Ovary (tissue), 7 donors: ENCODE measurements at regions not wholly inside any gene's neighbourhood (a gene's known extent, or its start where the extent isn't known, plus 50 kb on each side); places are given as distances from the start of the nearest gene placed in this dataset.
"Not testable (repeated sequence)": the region's sequence is repeated elsewhere in the genome, so short reads cannot be mapped to it uniquely, and the experiment has no call there.

Source experiments
- DNase-seq, 5 donors: peaks; one replicate each; pipeline ENCODE4 v3.0.0-alpha.2; 2019 to 2020
- H3K27ac ChIP-seq, 2 donors: fragments of 200-600 bp; one replicate each; pipeline versions ENCODE4 v1.5.1 to v1.8.0; 2019 to 2022
- H3K27me3 ChIP-seq: fragments of 200-600 bp; one replicate; pipeline ENCODE4 v1.8.0; 2022
- H3K36me3 ChIP-seq: fragments of 200-600 bp; sonication (generic); one replicate; pipeline ENCODE4 v1.5.1; 2019
- H3K4me1 ChIP-seq: one replicate; pipeline ENCODE4 v1.8.1; 2013; ENCODE audit warnings: mild to moderate bottlenecking, moderate library complexity; ENCODE audit not compliant: insufficient read depth
- H3K4me3 ChIP-seq: fragments of 200-600 bp; sonication (generic); one replicate; pipeline ENCODE4 v1.5.1; 2017
- H3K9me3 ChIP-seq, 2 donors: fragments of 200-600 bp in 1 of 2; sonication (generic) in 1 of 2; one replicate each; pipeline versions ENCODE4 v1.5.1 to v1.8.1; 2013 to 2019; ENCODE audit warnings: mild to moderate bottlenecking in 1 of 2, moderate library complexity in 1 of 2
- EP300 ChIP-seq: sonication (generic); formaldehyde crosslinking; IDR thresholded peaks from one replicate; pipeline ENCODE4 v1.6.1; 2017; ENCODE audit warnings: antibody characterized with exemption
- POLR2A ChIP-seq: fragments of 450-650 bp; IDR thresholded peaks from one replicate; pipeline ENCODE4 v1.6.1; 2017; ENCODE audit warnings: antibody characterized with exemption, mild to moderate bottlenecking, moderate library complexity
- WGBS, 3 donors: extraction: QIAGEN DNeasy Blood & Tissue Kit in 1 of 3; methylation state at CpG; one replicate each; pipeline versions ENCODE4 v1.1.5 to v1.1.7; 2013 to 2017; 5-methylcytosine and 5-hydroxymethylcytosine counted together
- intact Hi-C, 4 donors: fragments of 100-400 bp; cut with DNase I; formaldehyde crosslinking; loops; one replicate each; pipeline versions ENCODE4 v1.11.0 to v1.15.1; 2022 to 2023
- TF ChIP-seq, protein P1 (sequence below), 3 donors: fragments of 450-650 bp in 2 of 3; fragments of 200-600 bp in 1 of 3; IDR thresholded peaks; one replicate each; pipeline versions ENCODE4 v1.5.1 to v1.8.0; 2016 to 2022; ENCODE audit warnings: antibody characterized with exemption in 3 of 3, mild to moderate bottlenecking in 1 of 3
- donor health status: DM: no; HTN: no; CAD: no; lungs with moderate emphysema.
- donor health status: DM: no; HTN: no; CAD: no.
- donor health status: Bipolar disorder and iron deficiency.
- donor health status: DM: no; HTN: no; CAD: no.
- donor health status: DM: yes; HTN: yes; CAD: no.

DNA sequence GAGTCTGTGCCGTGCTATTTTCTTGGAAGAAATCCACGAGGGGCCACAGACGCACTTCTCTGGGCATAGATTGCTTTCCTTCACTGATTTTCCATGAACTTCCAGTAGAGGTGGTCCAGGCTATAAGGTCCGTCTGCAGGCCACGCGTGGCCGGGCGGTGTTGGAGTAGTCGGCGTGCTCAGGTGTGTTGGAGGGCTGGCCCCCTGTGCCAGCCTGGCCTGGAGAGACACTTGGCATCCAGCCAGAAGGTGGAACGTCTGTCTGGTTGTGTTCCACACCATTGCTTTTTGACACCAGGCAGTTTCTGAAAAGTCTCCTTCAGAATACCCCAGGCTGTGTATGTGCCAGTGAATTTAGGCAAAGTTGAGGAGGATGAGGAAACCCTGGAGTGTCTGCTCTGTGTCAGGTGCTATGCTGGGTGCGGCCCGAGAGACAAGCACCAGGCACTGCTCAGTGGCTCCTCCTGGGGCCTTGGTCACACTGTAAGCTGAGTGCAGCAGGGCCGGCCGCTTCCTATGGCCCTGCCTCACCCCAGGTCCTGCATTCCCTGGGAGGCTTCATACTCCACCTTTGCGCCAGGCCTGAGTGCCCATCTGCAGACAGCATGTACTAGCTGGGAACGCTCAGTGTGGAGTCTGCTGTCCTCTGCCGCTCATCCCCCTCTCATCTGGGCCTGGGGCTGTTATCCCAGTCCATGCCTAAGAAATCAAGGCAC is 52.1 kb upstream of the TAMM41 start:
- no peak overlapping the region for H3K4me3 ChIP-seq
- H3K4me1 ChIP-seq = no peaks in the 10 kb centered on the region
- intact Hi-C loops = no loop called here
- H3K27me3 ChIP-seq = no peaks in the 10 kb centered on the region
- no peak for DNase-seq
- H3K9me3 ChIP-seq = no peaks in the 10 kb centered on the region
- no peak overlapping the region for H3K27ac ChIP-seq
- TF ChIP-seq, protein P1, sequence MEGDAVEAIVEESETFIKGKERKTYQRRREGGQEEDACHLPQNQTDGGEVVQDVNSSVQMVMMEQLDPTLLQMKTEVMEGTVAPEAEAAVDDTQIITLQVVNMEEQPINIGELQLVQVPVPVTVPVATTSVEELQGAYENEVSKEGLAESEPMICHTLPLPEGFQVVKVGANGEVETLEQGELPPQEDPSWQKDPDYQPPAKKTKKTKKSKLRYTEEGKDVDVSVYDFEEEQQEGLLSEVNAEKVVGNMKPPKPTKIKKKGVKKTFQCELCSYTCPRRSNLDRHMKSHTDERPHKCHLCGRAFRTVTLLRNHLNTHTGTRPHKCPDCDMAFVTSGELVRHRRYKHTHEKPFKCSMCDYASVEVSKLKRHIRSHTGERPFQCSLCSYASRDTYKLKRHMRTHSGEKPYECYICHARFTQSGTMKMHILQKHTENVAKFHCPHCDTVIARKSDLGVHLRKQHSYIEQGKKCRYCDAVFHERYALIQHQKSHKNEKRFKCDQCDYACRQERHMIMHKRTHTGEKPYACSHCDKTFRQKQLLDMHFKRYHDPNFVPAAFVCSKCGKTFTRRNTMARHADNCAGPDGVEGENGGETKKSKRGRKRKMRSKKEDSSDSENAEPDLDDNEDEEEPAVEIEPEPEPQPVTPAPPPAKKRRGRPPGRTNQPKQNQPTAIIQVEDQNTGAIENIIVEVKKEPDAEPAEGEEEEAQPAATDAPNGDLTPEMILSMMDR (IDR thresholded peaks at IDR 0.05) = no peak
- TF ChIP-seq EP300 = no peak
- TF ChIP-seq POLR2A = no peak
- 83 to 85% (median 83%) methylated on average over 17 to 18 of the region's 18 CpGs for WGBS, 3 donors
- no peaks in the 10 kb centered on the region for H3K36me3 ChIP-seq

DNA sequence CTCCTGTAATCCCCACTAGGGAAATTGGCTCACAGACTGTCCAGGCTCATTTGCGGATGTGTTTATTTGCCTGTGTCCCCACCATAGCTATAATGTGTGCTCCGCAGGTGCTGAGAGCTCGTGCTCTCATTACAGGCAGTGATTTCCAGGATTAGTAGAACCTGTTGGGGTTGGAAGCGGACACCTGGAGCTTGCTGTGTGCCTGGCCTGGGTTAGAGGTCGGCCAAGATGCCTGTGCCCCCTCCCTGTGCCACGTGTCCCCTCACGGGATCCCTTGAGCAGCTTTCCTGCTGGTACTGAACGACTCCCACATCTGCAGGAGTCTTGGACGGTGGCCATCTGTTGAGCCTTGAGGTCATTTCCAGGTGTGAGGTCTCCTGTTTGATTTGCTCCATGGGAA is 52.7 kb upstream of the TAMM41 start:
- H3K36me3 ChIP-seq, H3K9me3 ChIP-seq, H3K4me3 ChIP-seq, DNase-seq, H3K4me1 ChIP-seq, intact Hi-C loops, H3K27me3 ChIP-seq, H3K27ac ChIP-seq: not testable (repeated sequence)
- whole genome bisulfite sequencing, 3 donors = 61 to 73% (median 63%) methylated on average over 9 of the region's 9 CpGs

DNA sequence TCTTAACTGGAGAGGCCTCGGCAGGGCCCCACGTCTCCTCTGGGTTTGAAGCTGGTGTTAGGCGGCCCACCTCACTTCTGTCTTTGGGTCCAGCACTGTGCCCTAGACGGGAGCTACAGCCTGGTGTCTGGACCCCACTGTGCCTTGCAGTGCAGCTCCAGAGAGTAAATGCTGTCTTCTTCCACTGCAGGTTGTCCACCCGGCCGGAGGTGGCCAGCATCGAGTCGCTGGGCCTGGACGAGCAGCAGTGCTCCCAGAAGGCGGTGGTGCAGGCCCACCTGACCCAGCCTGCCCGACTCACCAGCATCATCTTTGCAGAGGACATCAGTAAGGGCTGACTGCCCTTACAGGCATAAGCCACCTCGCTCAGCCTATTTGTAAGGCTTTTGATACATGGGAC is 53.1 kb upstream of the TAMM41 start:
- H3K9me3 ChIP-seq = no peaks in the 10 kb centered on the region
- WGBS, 3 donors = 86 to 91% (median 90%) methylated on average over 12 of the region's 12 CpGs
- H3K4me3 ChIP-seq = no peak overlapping the region
- DNase-seq = no peak
- TF ChIP-seq, protein P1 (IDR thresholded peaks at IDR 0.05) = no peak
- no peak for TF ChIP-seq EP300
- TF ChIP-seq POLR2A = no peak
- no peaks in the 10 kb centered on the region for H3K36me3 ChIP-seq
- no peak overlapping the region for H3K27ac ChIP-seq
- no peaks in the 10 kb centered on the region for H3K27me3 ChIP-seq
- H3K4me1 ChIP-seq = no peaks in the 10 kb centered on the region
- intact Hi-C loops = no loop called here

DNA sequence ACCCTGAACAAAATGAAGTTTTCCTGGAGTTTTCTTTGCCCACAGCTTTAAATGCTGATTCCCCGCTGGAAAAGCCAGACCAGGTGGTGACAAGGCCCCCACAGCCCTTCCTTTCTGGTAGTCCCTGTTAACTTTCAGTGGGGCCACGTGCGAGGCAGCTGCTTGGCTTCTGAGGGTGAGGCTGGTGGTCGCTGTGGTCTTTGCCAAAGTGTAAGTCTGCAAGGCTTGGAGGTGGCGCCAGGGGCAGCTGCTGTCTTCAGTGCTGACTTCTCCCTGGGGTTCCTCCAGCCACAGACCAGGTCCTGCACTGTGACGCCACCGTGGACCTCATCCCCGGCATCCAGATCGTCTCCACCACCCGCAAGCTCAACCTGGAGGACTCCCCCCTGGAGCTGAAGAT is 54.1 kb upstream of the TAMM41 start:
- H3K36me3 ChIP-seq = no peaks in the 10 kb centered on the region
- H3K27ac ChIP-seq = no peak overlapping the region
- no peak overlapping the region for H3K4me3 ChIP-seq
- intact Hi-C loops = no loop called here
- no peak for DNase-seq
- 76 to 81% (median 80%) methylated on average over 10 of the region's 10 CpGs for WGBS, 3 donors
- TF ChIP-seq POLR2A (no peak), EP300 (no peak)
- TF ChIP-seq, protein P1 (IDR thresholded peaks at IDR 0.05) = no peak
- no peaks in the 10 kb centered on the region for H3K4me1 ChIP-seq
- H3K9me3 ChIP-seq = no peaks in the 10 kb centered on the region
- no peaks in the 10 kb centered on the region for H3K27me3 ChIP-seq

DNA sequence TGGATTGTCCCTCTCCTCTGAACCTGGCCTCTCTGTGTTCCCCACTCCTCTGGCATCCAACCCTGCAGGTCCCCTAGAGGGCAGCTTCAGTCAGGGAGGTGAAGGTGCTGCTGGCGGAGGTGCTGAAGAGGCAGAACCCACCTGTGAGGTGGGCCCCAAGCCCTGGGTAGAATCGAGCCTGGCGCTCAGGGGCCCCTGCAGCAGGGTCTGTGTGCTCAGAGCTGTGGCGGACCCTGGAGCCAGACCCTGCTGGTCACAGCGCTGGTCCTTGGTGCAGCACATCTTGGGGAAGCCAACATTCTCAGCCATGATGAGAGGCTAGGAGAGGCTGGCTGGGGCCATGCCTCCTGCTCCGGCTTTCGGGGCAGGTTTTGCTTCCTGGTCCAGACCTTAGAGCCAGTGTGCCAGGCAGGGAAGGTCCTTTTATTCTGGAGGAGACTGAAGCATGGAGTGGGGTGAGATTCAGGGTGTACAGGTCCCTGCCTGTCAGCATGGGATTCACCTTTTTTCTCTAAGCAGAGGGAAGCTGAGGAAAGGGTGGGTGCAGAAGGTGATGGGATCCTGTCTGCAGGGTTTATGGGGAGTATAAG is 54.7 kb upstream of the TAMM41 start:
- H3K4me3 ChIP-seq = no peak overlapping the region
- H3K9me3 ChIP-seq = no peaks in the 10 kb centered on the region
- TF ChIP-seq, protein P1 (IDR thresholded peaks at IDR 0.05) = no peak
- TF ChIP-seq POLR2A (no peak), EP300 (no peak)
- no peaks in the 10 kb centered on the region for H3K27me3 ChIP-seq
- WGBS, 3 donors = 84 to 88% (median 86%) methylated on average over 7 of the region's 7 CpGs
- H3K36me3 ChIP-seq = no peaks in the 10 kb centered on the region
- no peak for DNase-seq
- intact Hi-C loops = no loop called here
- no peaks in the 10 kb centered on the region for H3K4me1 ChIP-seq
- no peak overlapping the region for H3K27ac ChIP-seq
